Renal pelvis (tissue), 1 donor: ENCODE measurements at regions not wholly inside any gene's neighbourhood (a gene's known extent, or its start where the extent isn't known, plus 50 kb on each side); places are given as distances from the start of the nearest gene placed in this dataset.

ENCODE experiments used
- DNase-seq: peaks from one replicate; pipeline ENCODE4 v3.0.0-alpha.2; 2013

DNA sequence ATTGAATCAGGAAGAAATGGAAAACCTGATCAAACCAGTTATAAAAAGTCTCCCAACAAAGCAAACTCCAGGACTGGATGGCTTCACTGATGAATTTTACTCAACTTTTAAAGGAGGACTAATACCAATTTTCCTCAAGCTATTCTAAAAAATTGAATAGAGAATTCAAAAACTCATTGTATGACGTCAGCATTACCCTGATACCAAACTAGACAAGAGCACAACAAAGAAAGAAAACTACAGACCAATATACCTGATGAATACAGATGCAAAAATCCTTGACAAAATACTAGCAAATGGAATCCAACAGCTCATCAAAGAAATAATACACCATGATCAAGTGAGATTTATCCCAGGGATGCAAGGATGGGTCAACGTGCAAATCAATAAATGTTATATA, 172.9 kb downstream of the FNDC1 start:
- no peak for DNase-seq

- no peak for DNase-seq
Observed at GRCh38 chr6:159334068-159334467, 164.9 kb downstream of the FNDC1 start.

- DNase-seq, result no peak
Observed at GRCh38 chr6:159331451-159331850, 162.3 kb downstream of the FNDC1 start.

DNA sequence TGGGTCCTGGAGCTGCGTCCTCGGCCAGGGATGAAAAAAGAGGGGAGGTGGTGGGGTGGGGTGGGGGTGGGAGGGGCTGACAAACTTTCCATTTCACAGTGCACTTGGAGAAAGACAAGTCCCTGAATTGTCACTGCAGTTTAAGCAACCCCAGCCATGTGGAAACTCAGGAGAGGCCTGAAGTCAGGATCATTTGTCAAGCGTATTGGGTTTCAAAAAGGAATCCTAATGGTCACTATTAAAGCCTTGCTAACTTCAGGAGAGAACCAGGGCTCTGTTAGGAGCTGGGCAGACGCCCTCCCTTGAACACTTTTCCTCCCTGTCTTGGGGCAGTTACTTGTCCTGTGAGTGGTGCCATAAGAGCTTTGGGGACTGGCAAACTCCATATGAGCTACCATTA, 159.9 kb downstream of the FNDC1 start:
- DNase-seq, result peak; percentile 40

GRCh38 chr6:159328052-159328451, 158.9 kb downstream of the FNDC1 start:
- no peak for DNase-seq

DNA sequence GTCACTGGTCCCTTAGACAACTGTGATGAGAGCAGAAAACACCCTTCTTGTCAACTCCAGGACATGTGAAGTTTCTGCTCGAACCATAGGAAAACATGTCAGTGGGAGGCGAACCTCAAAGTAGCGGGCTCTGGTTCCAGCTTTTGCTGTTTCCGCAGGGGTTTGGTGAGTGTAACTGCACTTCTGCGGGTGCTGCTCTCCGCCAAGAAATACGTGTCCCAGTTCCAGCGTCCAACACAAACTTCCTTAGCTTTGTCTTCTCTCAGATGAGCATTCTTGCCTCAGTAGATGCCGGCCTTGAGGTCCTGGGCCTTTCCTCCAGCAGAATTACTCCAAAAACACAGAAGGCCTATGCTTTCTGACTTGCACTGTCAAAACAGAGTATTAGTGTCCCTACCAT, 156.3 kb downstream of the FNDC1 start:
- DNase-seq, result no peak

DNA sequence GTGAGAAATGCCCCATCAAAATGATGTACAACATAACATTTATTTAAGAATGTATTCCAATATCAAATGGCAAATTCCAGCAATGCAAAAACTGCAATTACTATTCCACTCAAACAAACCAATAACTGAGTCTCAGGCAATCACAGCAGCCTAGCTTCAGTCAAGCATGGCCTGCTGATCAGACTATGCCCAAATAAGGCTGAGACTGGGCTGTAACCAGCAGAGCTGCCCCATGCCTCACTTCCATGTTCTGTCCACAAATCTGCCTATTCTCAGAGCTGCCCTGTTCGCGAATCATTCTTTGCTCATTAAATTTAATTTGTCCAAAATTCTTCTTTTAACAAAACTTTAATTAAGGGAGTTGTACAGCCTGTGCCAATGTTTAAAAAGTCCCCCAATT, 155.4 kb downstream of the FNDC1 start:
- no peak for DNase-seq
